Fibroblast of lung (primary cell): ENCODE measurements at regions not wholly inside any gene's neighbourhood (a gene's known extent, or its start where the extent isn't known, plus 50 kb on each side); places are given as distances from the start of the nearest gene placed in this dataset.

ENCODE experiments used
- EZH2 ChIP-seq: IDR thresholded peaks from 2 replicates; pipeline ENCODE4 v1.5.1; 2012; ENCODE audit warnings: low read length, control low read depth, mild to moderate bottlenecking; ENCODE audit errors: missing control alignments
- TF ChIP-seq, protein P1 (sequence below), 2 donors: IDR thresholded peaks in 1 of 2; conservative IDR thresholded peaks in 1 of 2; 1 replicate in 1 of 2; 2 replicates in 1 of 2; pipeline ENCODE4 v1.5.1; 2011 to 2012; ENCODE audit warnings: low read length in 2 of 2, control low read depth in 1 of 2, inconsistent platforms in 1 of 2, low read depth in 1 of 2, mild to moderate bottlenecking in 1 of 2

DNA sequence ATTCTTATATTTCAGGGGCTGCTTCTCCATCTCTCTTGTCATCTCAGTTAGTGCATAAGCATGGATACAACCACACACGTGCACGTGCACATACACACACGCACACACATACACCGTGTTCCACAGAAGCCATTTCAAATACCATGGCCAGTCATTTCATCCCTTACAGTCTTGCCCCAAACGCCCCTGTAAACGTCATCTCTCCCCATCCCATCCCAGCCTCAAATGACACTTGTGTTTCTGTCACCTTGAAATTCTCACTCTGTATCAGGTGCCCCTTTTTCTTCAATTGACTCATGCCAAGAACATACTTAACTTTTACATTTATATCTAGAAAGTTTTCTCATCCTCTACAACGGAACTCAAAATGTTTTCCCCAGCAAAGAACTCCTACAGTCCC lies 220.5 kb downstream of the IRS2 start:
- TF ChIP-seq, protein P1, sequence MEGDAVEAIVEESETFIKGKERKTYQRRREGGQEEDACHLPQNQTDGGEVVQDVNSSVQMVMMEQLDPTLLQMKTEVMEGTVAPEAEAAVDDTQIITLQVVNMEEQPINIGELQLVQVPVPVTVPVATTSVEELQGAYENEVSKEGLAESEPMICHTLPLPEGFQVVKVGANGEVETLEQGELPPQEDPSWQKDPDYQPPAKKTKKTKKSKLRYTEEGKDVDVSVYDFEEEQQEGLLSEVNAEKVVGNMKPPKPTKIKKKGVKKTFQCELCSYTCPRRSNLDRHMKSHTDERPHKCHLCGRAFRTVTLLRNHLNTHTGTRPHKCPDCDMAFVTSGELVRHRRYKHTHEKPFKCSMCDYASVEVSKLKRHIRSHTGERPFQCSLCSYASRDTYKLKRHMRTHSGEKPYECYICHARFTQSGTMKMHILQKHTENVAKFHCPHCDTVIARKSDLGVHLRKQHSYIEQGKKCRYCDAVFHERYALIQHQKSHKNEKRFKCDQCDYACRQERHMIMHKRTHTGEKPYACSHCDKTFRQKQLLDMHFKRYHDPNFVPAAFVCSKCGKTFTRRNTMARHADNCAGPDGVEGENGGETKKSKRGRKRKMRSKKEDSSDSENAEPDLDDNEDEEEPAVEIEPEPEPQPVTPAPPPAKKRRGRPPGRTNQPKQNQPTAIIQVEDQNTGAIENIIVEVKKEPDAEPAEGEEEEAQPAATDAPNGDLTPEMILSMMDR (conservative IDR thresholded peaks at IDR 0.05 in 1 of 2, IDR thresholded peaks at IDR 0.05 in 1 of 2; ENCODE audit: low read depth in 1 of 2, low read length in 2 of 2), result no peak
- TF ChIP-seq EZH2, result no peak
